ENCODE measurements at regions not wholly inside any gene's neighbourhood (a gene's known extent, or its start where the extent isn't known, plus 50 kb on each side); places are given as distances from the start of the nearest gene placed in this dataset.

GRCh38 chr5:30050056-30050815 is 1143.2 kb upstream of the CDH6 start:
- no peak for DNase-seq (ENCODE audit: low read depth)

GRCh38 chr5:30042677-30043076 is 1150.8 kb upstream of the CDH6 start:
- no peak for DNase-seq (ENCODE audit: low read depth)

- no peak for DNase-seq (ENCODE audit: low read depth)
Observed at GRCh38 chr5:30041831-30042385, 1151.6 kb upstream of the CDH6 start.

GRCh38 chr5:30041291-30041690 is 1152.2 kb upstream of the CDH6 start:
- DNase-seq (ENCODE audit: low read depth), result no peak

- DNase-seq (ENCODE audit: low read depth), result peak; percentile 13
Observed at GRCh38 chr5:30040488-30041118, 1152.9 kb upstream of the CDH6 start.

GRCh38 chr5:30039379-30039778 is 1154.1 kb upstream of the CDH6 start:
- no peak for DNase-seq (ENCODE audit: low read depth)

GRCh38 chr5:30034870-30035269 is 1158.6 kb upstream of the CDH6 start:
- DNase-seq (ENCODE audit: low read depth), result no peak

- DNase-seq (ENCODE audit: low read depth), result no peak
Observed at GRCh38 chr5:30030101-30030500, 1163.4 kb upstream of the CDH6 start.

- no peak for DNase-seq (ENCODE audit: low read depth)
Observed at GRCh38 chr5:30001826-30002225, 1191.7 kb upstream of the CDH6 start.

GRCh38 chr5:30000231-30000630 is 1193.3 kb upstream of the CDH6 start:
- DNase-seq (ENCODE audit: low read depth), result no peak

- no peak for DNase-seq (ENCODE audit: low read depth)
Observed at GRCh38 chr5:29995154-29995553, 1198.3 kb upstream of the CDH6 start.

- DNase-seq (ENCODE audit: low read depth), result no peak
Observed at GRCh38 chr5:29994519-29994918, 1199.0 kb upstream of the CDH6 start.

GRCh38 chr5:29993286-29993685 is 1200.2 kb upstream of the CDH6 start:
- no peak for DNase-seq (ENCODE audit: low read depth)

- DNase-seq (ENCODE audit: low read depth), result no peak
Observed at GRCh38 chr5:29992248-29992647, 1201.2 kb upstream of the CDH6 start.

GRCh38 chr5:29990681-29991080 is 1202.8 kb upstream of the CDH6 start:
- no peak for DNase-seq (ENCODE audit: low read depth)

GRCh38 chr5:29984156-29984540 is 1209.3 kb upstream of the CDH6 start:
- no peak for DNase-seq (ENCODE audit: low read depth)

- no peak for DNase-seq (ENCODE audit: low read depth)
Observed at GRCh38 chr5:29983528-29984155, 1209.8 kb upstream of the CDH6 start.

- DNase-seq (ENCODE audit: low read depth), result no peak
Observed at GRCh38 chr5:29982457-29982856, 1211.0 kb upstream of the CDH6 start.

- no peak for DNase-seq (ENCODE audit: low read depth)
Observed at GRCh38 chr5:29972597-29972996, 1220.9 kb upstream of the CDH6 start.

GRCh38 chr5:29963956-29964355 is 1229.5 kb upstream of the CDH6 start:
- no peak for DNase-seq (ENCODE audit: low read depth)

GRCh38 chr5:29960323-29960722 is 1233.2 kb upstream of the CDH6 start:
- no peak for DNase-seq (ENCODE audit: low read depth)

- no peak for DNase-seq (ENCODE audit: low read depth)
Observed at GRCh38 chr5:29950416-29951145, 1242.9 kb upstream of the CDH6 start.

All from stromal cell of bone marrow (primary cell).